GM13977 (cell line): ENCODE measurements at regions not wholly inside any gene's neighbourhood (a gene's known extent, or its start where the extent isn't known, plus 50 kb on each side); places are given as distances from the start of the nearest gene placed in this dataset.
"Not testable (repeated sequence)": the region's sequence is repeated elsewhere in the genome, so short reads cannot be mapped to it uniquely, and the experiment has no call there.

Experiments used
- DNase-seq: peaks from one replicate; pipeline ENCODE4 v3.0.0; 2012; ENCODE audit warnings: low spot score
- CTCF ChIP-seq: IDR thresholded peaks from 2 replicates; pipeline ENCODE4 v1.5.1; 2012; ENCODE audit warnings: mild to moderate bottlenecking, control low read depth; ENCODE audit not compliant: insufficient read depth; ENCODE audit errors: extremely low read depth, missing control alignments
- in situ Hi-C: fragments of 300-500 bp; cut with MboI; formaldehyde crosslinking; loops from one replicate; pipeline ENCODE4 v1.12.0; 2022; ENCODE audit warnings: low sequenced_read_pairs, low pct_unique_long_range_greater_than_20kb, mixed read lengths, inconsistent platforms; ENCODE audit not compliant: unreplicated experiment

- DNase-seq, result no peak
- in situ Hi-C loops, result no loop called here
- TF ChIP-seq CTCF, result no peak
Observed at GRCh38 chr2:78147466-78147865, 625.3 kb upstream of the LRRTM4 start.

GRCh38 chr2:78154586-78154985 is 632.4 kb upstream of the LRRTM4 start:
- TF ChIP-seq CTCF, result no peak
- no peak for DNase-seq
- in situ Hi-C loops, result no loop called here

- in situ Hi-C loops, result no loop called here
- no peak for TF ChIP-seq CTCF
- no peak for DNase-seq
Observed at GRCh38 chr2:78162202-78162601, 640.0 kb upstream of the LRRTM4 start.

GRCh38 chr2:78172157-78172556 is 650.0 kb upstream of the LRRTM4 start:
- DNase-seq, in situ Hi-C loops: not testable (repeated sequence)

- TF ChIP-seq CTCF, result no peak
- in situ Hi-C loops, result no loop called here
- DNase-seq, result no peak
Observed at GRCh38 chr2:78175645-78176044, 653.5 kb upstream of the LRRTM4 start.

- no peak for DNase-seq
- TF ChIP-seq CTCF, result no peak
- in situ Hi-C loops, result no loop called here
Observed at GRCh38 chr2:78201064-78201575, 678.9 kb upstream of the LRRTM4 start.

GRCh38 chr2:78202366-78202765 is 680.2 kb upstream of the LRRTM4 start:
- no peak for DNase-seq
- no peak for TF ChIP-seq CTCF
- in situ Hi-C loops, result no loop called here
